ENCODE measurements at regions not wholly inside any gene's neighbourhood (a gene's known extent, or its start where the extent isn't known, plus 50 kb on each side); places are given as distances from the start of the nearest gene placed in this dataset.

DNA sequence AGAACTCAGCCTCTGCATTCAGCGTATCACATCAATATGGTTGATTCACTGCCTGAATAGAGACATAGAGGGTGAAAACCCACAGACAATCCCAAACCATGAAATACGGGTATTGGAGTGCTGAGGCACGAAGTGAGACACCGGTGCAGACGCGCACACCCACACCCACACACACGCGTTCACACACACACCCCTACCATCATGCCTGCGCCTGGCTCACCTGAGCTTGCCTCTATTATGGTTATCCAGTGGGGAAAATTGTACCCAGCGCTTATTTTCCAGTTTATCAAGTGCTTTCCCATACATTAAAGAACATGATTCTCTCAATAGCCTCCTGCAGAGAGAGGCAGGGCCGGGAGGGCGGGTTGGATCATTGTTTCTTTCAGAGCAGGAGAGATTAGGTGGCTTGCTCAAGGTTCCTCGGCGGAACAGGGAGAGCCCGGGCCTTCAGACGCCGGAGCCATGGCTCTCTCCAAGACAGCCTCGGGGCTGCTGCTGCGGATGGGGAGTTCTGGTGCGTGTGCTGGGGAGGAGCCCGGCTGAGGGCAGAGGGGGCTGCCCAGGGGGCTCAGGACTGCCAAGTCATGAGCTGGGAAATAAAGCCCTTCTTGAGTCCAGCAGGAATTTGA lies 78.9 kb upstream of the THY1 start:
- H3K27ac Mint-ChIP-seq, result no peak overlapping the region
- H3K27me3 Mint-ChIP-seq (ENCODE audit: low read depth), result peaks cover 55% of the 10 kb centered on the region
- H3K9me3 Mint-ChIP-seq, result no peaks in the 10 kb centered on the region
- H3K4me3 Mint-ChIP-seq, result no peak overlapping the region
- H3K36me3 Mint-ChIP-seq (ENCODE audit: low read depth), result peaks cover 3% of the 10 kb centered on the region
- TF ChIP-seq, protein P1, sequence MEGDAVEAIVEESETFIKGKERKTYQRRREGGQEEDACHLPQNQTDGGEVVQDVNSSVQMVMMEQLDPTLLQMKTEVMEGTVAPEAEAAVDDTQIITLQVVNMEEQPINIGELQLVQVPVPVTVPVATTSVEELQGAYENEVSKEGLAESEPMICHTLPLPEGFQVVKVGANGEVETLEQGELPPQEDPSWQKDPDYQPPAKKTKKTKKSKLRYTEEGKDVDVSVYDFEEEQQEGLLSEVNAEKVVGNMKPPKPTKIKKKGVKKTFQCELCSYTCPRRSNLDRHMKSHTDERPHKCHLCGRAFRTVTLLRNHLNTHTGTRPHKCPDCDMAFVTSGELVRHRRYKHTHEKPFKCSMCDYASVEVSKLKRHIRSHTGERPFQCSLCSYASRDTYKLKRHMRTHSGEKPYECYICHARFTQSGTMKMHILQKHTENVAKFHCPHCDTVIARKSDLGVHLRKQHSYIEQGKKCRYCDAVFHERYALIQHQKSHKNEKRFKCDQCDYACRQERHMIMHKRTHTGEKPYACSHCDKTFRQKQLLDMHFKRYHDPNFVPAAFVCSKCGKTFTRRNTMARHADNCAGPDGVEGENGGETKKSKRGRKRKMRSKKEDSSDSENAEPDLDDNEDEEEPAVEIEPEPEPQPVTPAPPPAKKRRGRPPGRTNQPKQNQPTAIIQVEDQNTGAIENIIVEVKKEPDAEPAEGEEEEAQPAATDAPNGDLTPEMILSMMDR (IDR thresholded peaks at IDR 0.05; ENCODE audit: unreplicated experiment in 3 of 3), result no peak
- H3K4me1 Mint-ChIP-seq, result peaks cover 13% of the 10 kb centered on the region

DNA sequence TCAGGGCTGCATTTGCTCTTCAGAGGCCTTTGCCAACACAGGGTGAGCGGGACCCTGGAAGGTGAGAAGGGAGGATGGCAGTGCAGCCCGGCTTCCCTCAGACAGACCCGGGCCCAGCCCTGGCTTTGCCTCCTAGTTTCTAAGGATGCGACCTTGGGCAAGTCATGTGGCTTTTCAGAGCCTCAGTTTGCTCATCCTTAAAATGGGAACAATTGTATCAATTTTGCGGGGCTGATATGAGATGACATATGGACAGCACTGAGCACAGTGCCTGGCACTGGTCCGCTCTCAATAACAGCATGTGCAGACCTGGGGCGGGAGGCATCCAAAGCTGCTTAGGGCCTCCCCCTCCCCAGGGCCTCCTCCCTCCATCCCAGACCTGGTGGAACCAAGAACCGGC lies 74.7 kb upstream of the THY1 start:
- H3K27ac Mint-ChIP-seq, result no peak overlapping the region
- peaks cover 52% of the 10 kb centered on the region for H3K27me3 Mint-ChIP-seq (ENCODE audit: low read depth)
- H3K4me1 Mint-ChIP-seq, result no peaks in the 10 kb centered on the region
- TF ChIP-seq, protein P1 (IDR thresholded peaks at IDR 0.05; ENCODE audit: unreplicated experiment in 3 of 3), result no peak
- no peak overlapping the region for H3K4me3 Mint-ChIP-seq
- H3K9me3 Mint-ChIP-seq, result no peaks in the 10 kb centered on the region
- H3K36me3 Mint-ChIP-seq (ENCODE audit: low read depth), result no peaks in the 10 kb centered on the region

DNA sequence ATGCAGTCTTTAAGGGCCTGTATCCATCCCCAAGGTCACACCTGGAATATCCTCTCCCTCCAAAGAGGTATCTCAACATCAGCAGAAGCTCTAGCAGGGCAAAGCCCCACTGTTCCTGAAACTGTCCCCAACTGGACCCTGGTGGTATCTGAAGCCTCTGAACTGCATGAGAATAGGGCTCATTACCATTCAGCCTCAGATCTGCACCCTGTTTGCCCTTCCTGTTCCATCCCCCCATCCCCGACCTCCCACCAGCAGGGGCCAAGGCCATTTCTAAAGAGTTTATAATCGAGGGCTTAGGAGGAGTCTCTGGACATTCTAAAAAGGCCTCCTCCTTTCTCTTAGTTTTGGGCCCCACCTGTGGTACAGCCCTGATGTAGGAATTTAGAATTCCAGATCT lies 74.0 kb upstream of the THY1 start:
- Mint-ChIP-seq H3K36me3 (ENCODE audit: low read depth) (no peaks in the 10 kb centered on the region), H3K4me3 (no peak overlapping the region), H3K4me1 (no peaks in the 10 kb centered on the region), H3K9me3 (no peaks in the 10 kb centered on the region), H3K27ac (no peak overlapping the region), H3K27me3 (ENCODE audit: low read depth) (peaks cover 52% of the 10 kb centered on the region)
- TF ChIP-seq, protein P1 (IDR thresholded peaks at IDR 0.05; ENCODE audit: unreplicated experiment in 3 of 3), result no peak

- peaks cover 50% of the 10 kb centered on the region for H3K27me3 Mint-ChIP-seq (ENCODE audit: low read depth)
- H3K4me1 Mint-ChIP-seq, result no peaks in the 10 kb centered on the region
- H3K27ac Mint-ChIP-seq, result no peak overlapping the region
- TF ChIP-seq, protein P1 (IDR thresholded peaks at IDR 0.05; ENCODE audit: unreplicated experiment in 3 of 3), result no peak
- H3K36me3 Mint-ChIP-seq (ENCODE audit: low read depth), result no peaks in the 10 kb centered on the region
- no peak overlapping the region for H3K4me3 Mint-ChIP-seq
- H3K9me3 Mint-ChIP-seq, result no peaks in the 10 kb centered on the region
These were observed 73.5 kb upstream of the THY1 start for GRCh38 chr11:119496469-119496868.

- Mint-ChIP-seq H3K4me1 (no peaks in the 10 kb centered on the region), H3K4me3 (no peak overlapping the region), H3K27ac (no peak overlapping the region), H3K27me3 (ENCODE audit: low read depth) (peaks cover 50% of the 10 kb centered on the region), H3K36me3 (ENCODE audit: low read depth) (no peaks in the 10 kb centered on the region), H3K9me3 (no peaks in the 10 kb centered on the region)
- TF ChIP-seq, protein P1 (IDR thresholded peaks at IDR 0.05; ENCODE audit: unreplicated experiment in 3 of 3), result no peak
These were observed 70.7 kb upstream of the THY1 start for GRCh38 chr11:119493712-119494111.

DNA sequence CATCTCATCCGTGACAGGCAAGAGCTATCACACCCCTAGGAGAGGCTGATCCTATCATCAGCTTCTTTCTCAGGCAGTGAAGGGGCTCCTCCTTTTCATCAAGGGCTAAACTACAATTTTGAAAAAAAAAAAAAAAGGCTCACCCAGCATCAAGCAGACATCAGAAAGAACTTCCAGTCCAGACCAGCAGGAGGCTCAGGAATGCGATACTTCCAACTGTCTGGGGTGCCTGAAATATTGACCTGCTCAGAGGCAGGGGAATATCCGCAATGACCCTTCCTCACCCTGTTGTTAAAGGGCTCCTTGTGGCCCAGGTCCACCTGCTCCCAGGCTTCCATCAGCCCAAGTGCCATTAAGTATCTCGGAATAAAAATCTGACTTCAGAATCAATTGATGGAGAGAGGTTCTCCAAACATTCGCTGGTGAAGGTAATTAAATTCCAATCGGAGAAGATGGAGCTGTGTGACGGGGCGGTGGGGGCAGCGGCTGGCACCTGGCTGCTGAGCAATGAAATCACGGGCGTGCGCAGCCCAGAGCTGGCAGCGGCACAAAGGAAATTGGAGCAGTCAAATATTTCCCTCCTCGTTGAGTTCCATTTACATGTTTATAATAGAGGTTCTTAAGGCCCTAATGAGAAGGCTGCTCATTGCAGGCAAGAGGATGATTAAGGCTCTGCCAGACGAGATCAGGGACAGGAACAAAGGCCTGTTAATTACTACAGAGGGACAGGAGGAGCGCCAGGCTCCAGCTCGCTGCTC lies 69.0 kb upstream of the THY1 start:
- TF ChIP-seq, protein P1 (IDR thresholded peaks at IDR 0.05; ENCODE audit: unreplicated experiment in 3 of 3), result peak; percentile 13 to 18 (median 15)
- no peak overlapping the region for H3K27ac Mint-ChIP-seq
- no peaks in the 10 kb centered on the region for H3K36me3 Mint-ChIP-seq (ENCODE audit: low read depth)
- no peaks in the 10 kb centered on the region for H3K9me3 Mint-ChIP-seq
- H3K4me1 Mint-ChIP-seq, result no peaks in the 10 kb centered on the region
- peaks cover 44% of the 10 kb centered on the region for H3K27me3 Mint-ChIP-seq (ENCODE audit: low read depth)
- no peak overlapping the region for H3K4me3 Mint-ChIP-seq
